Esophagus squamous epithelium (tissue), 5 donors: ENCODE measurements at regions not wholly inside any gene's neighbourhood (a gene's known extent, or its start where the extent isn't known, plus 50 kb on each side); places are given as distances from the start of the nearest gene placed in this dataset.

Experiments
- DNase-seq: peaks from one replicate; lab custom pipeline; 2025; lab: John Stamatoyannopoulos, UW
- H3K27ac ChIP-seq, 4 donors: fragments of 200-600 bp; sonication (generic); one replicate each; pipeline ENCODE4 v1.5.1; 2016 to 2019; ENCODE audit warnings: mild to moderate bottlenecking in 1 of 4
- H3K27me3 ChIP-seq, 4 donors: fragments of 200-600 bp; sonication (generic); 1 replicate in 3 of 4; 2 replicates in 1 of 4; pipeline versions ENCODE4 v1.5.1 to v1.6.0; 2017 to 2021; ENCODE audit warnings: antibody characterized with exemption in 1 of 4
- H3K36me3 ChIP-seq, 3 donors: fragments of 200-600 bp; sonication (generic); one replicate each; pipeline ENCODE4 v1.5.1; 2016 to 2019
- H3K4me1 ChIP-seq, 3 donors: fragments of 200-600 bp; sonication (generic); one replicate each; pipeline ENCODE4 v1.5.1; 2017 to 2019
- H3K4me3 ChIP-seq, 4 donors: fragments of 200-600 bp; sonication (generic); 1 replicate in 3 of 4; 2 replicates in 1 of 4; pipeline ENCODE4 v1.5.1; 2016 to 2019; ENCODE audit warnings: mild to moderate bottlenecking in 2 of 4, moderate library complexity in 1 of 4
- H3K9me3 ChIP-seq, 3 donors: fragments of 200-600 bp; sonication (generic); one replicate each; pipeline ENCODE4 v1.5.1; 2016 to 2019
- CTCF ChIP-seq, 6 experiments: fragments of 450-650 bp in 4 of 6; fragments of 200-600 bp in 2 of 6; sonication (generic) in 2 of 6; IDR thresholded peaks; one replicate each; pipeline ENCODE4 v1.5.1; 2016 to 2019; ENCODE audit warnings: antibody characterized with exemption in 6 of 6, mild to moderate bottlenecking in 4 of 6, moderate library complexity in 4 of 6
- POLR2A ChIP-seq, 4 donors: fragments of 450-650 bp; IDR thresholded peaks; one replicate each; pipeline ENCODE4 v1.6.1; 2017; ENCODE audit warnings: antibody characterized with exemption in 4 of 4, mild to moderate bottlenecking in 4 of 4, moderate library complexity in 3 of 4
- WGBS, 2 donors: methylation state at CpG; one replicate each; pipeline ENCODE4 v1.1.5; 2018; 5-methylcytosine and 5-hydroxymethylcytosine counted together
- intact Hi-C: fragments of 100-400 bp; cut with DNase I; formaldehyde crosslinking; loops from one replicate; pipeline ENCODE4 v1.15.0; 2022
- donor health status: DM: yes; HTN: yes; CAD: no.

- H3K36me3 ChIP-seq: no peaks in the 10 kb centered on the region
- intact Hi-C loops: no loop called here
- H3K4me1 ChIP-seq: peaks cover 0 to 5% (median 0%) of the 10 kb centered on the region in 3 donors
- H3K9me3 ChIP-seq: no peaks in the 10 kb centered on the region
- WGBS, 2 donors: 86 to 93% methylated on average over 3 of the region's 3 CpGs
- H3K27me3 ChIP-seq: no peaks in the 10 kb centered on the region
- no peak overlapping the region for H3K4me3 ChIP-seq
- no peak overlapping the region for H3K27ac ChIP-seq
- TF ChIP-seq POLR2A (IDR thresholded peaks at IDR 0.05) (no peak), CTCF (IDR thresholded peaks at IDR 0.05) (no peak)
- DNase-seq: no peak
These were observed 814.0 kb downstream of the KCNT2 start for GRCh38 chr1:195794225-195794624.

- Histone ChIP-seq H3K4me1 (peaks cover 0 to 5% (median 0%) of the 10 kb centered on the region in 3 donors), H3K4me3 (no peak overlapping the region), H3K9me3 (no peaks in the 10 kb centered on the region), H3K27me3 (no peaks in the 10 kb centered on the region), H3K27ac (no peak overlapping the region), H3K36me3 (no peaks in the 10 kb centered on the region)
- no peak for DNase-seq
- 73 to 90% methylated on average over 2 to 7 of the region's 7 CpGs for WGBS, 2 donors
- intact Hi-C loops: no loop called here
- no peak for TF ChIP-seq CTCF (IDR thresholded peaks at IDR 0.05)
- no peak for TF ChIP-seq POLR2A (IDR thresholded peaks at IDR 0.05)
These were observed 816.4 kb downstream of the KCNT2 start for GRCh38 chr1:195791796-195792195.

- Histone ChIP-seq H3K36me3 (no peaks in the 10 kb centered on the region), H3K4me1 (peaks cover 0 to 5% (median 0%) of the 10 kb centered on the region in 3 donors), H3K27me3 (no peaks in the 10 kb centered on the region), H3K27ac (no peak overlapping the region), H3K9me3 (no peaks in the 10 kb centered on the region), H3K4me3 (no peak overlapping the region)
- intact Hi-C loops: no loop called here
- no peak for TF ChIP-seq POLR2A (IDR thresholded peaks at IDR 0.05)
- no peak for TF ChIP-seq CTCF (IDR thresholded peaks at IDR 0.05)
- WGBS, 2 donors: 95 to 96% methylated on average over 3 to 4 of the region's 8 CpGs
- no peak for DNase-seq
These were observed 817.6 kb downstream of the KCNT2 start for GRCh38 chr1:195790514-195791168.

GRCh38 chr1:195789321-195789720 lies 818.9 kb downstream of the KCNT2 start:
- TF ChIP-seq CTCF (IDR thresholded peaks at IDR 0.05) (no peak), POLR2A (IDR thresholded peaks at IDR 0.05) (no peak)
- no peak overlapping the region for H3K4me3 ChIP-seq
- no peaks in the 10 kb centered on the region for H3K27me3 ChIP-seq
- no peak for DNase-seq
- peaks cover 0 to 5% (median 0%) of the 10 kb centered on the region in 3 donors for H3K4me1 ChIP-seq
- H3K36me3 ChIP-seq: no peaks in the 10 kb centered on the region
- H3K27ac ChIP-seq: no peak overlapping the region
- H3K9me3 ChIP-seq: no peaks in the 10 kb centered on the region
- intact Hi-C loops: no loop called here
- 21 to 32% methylated on average over 2 of the region's 2 CpGs for WGBS, 2 donors

- DNase-seq: no peak
- no peak overlapping the region for H3K27ac ChIP-seq
- TF ChIP-seq POLR2A (IDR thresholded peaks at IDR 0.05) (no peak), CTCF (IDR thresholded peaks at IDR 0.05) (no peak)
- H3K9me3 ChIP-seq: no peaks in the 10 kb centered on the region
- H3K27me3 ChIP-seq: no peaks in the 10 kb centered on the region
- H3K4me3 ChIP-seq: no peak overlapping the region
- intact Hi-C loops: no loop called here
- WGBS, 2 donors: 61 to 68% methylated on average over 4 of the region's 4 CpGs
- peaks cover 0 to 5% (median 0%) of the 10 kb centered on the region in 3 donors for H3K4me1 ChIP-seq
- H3K36me3 ChIP-seq: no peaks in the 10 kb centered on the region
These were observed 819.5 kb downstream of the KCNT2 start for GRCh38 chr1:195788721-195789120.
